GM12873 (cell line): ENCODE measurements at regions not wholly inside any gene's neighbourhood (a gene's known extent, or its start where the extent isn't known, plus 50 kb on each side); places are given as distances from the start of the nearest gene placed in this dataset.

Experiments
- CTCF ChIP-seq: IDR thresholded peaks from 2 replicates; pipeline ENCODE4 v1.5.1; 2012; ENCODE audit warnings: low read depth, mild to moderate bottlenecking, moderate library complexity, low read length, control low read depth; ENCODE audit not compliant: insufficient read depth; ENCODE audit errors: missing control alignments

- no peak for TF ChIP-seq CTCF
These were observed 198.3 kb downstream of the BAMBI start for GRCh38 chr10:28875549-28876081.

- TF ChIP-seq CTCF, result no peak
These were observed 201.1 kb downstream of the BAMBI start for GRCh38 chr10:28878236-28878970.

DNA sequence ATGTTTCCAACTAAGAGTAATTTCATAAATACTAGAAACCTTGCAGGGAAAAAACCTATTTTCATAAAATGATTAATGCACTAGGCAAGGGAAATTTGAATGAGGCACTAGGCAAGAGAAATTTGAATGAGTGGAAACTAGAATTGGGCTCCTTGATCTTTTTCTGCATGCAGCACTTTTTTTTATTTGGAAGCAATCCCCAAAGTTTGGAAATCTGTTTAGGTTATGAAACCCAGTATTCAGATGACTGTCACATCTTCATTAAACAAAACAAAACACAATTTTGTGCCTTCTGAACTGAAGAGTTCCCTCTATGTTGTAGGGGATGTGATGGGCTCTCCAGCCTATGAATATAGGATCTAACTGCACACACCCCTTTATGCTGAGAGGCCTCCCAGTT is 201.9 kb downstream of the BAMBI start:
- no peak for TF ChIP-seq CTCF

DNA sequence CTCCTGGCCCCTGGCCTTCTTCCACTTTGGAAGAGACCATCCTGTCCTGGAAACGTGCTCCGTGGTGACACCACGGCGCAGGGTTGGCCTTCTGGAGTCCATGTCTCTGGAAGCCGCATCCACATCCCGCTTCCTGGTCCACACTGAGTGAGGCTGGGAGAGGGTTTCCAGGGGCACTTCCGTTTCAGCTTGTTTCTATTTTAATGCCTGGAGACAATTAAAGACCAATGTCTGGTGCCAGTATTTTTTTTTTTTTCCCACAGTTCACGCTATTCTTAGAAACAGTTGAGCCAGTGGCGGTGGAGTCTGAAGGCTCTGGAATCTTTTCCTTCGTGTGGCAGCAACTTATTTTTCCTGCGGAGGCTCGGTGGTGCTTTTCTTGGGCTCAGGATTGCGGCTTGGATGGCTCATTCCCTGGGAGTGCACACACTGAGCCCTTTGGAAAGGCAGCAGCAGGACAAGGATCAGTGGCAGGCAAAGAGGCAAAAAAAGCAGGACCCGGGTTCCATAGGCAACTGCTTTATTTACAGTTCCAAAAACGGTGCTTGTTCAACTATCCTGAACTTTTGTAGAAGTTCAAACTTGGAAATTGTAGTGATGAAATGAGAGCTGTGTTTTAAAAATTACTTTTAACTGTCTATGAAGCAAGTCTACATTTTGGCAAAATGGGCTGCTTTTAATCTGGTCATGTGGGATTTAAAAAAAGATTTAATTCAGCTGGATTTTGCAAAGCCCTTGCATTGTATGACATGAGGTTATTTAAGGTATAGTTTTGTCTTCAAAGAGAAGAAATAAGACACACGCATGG is 202.8 kb downstream of the BAMBI start:
- TF ChIP-seq CTCF, result no peak

DNA sequence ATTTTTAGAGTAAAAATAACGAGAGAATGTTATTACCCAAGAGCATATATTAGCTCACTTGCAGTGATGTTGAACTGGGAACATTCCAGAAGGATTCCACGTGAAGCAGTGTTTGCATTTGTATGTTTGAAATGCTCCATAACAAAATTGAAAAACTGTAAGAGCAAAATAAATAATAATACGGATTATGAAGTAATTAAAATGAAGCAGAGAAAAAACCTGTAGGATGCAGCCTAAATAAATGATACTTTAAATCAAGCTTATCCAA is 203.3 kb downstream of the BAMBI start:
- TF ChIP-seq CTCF, result no peak

DNA sequence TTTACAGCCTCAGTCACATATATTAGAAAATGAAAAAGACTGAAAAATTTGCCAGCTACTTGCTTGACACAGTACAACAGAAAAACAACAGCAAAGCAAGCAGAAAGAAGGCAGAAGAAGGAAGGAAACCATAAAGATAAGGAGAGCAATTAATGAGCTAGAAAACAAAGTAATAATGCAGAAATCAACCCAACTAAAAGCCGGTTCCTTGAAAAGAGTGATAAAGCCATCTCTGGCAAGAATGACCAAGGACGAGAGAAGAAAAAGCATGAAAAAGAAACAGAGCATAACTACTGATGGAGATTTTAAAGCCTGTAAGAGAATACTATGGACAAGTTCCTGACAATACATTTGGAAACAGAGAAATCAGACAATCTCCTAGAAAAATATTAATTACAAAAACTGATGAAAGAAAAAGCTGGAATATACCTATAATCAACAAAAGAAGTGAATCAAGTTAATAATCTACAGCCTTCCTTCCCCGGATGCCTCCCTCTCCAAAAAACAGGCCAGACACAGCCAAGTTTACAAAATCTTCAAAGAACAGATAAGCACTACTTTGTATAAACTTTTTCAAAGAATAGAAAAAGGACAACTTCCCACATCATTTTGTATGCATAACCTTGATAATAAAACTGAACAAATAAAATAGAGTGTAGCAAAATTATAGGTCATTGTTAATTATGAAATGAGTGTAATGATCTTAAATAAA is 204.0 kb downstream of the BAMBI start:
- no peak for TF ChIP-seq CTCF
